GM06990 (cell line): ENCODE measurements at regions not wholly inside any gene's neighbourhood (a gene's known extent, or its start where the extent isn't known, plus 50 kb on each side); places are given as distances from the start of the nearest gene placed in this dataset.
"Not testable (repeated sequence)": the region's sequence is repeated elsewhere in the genome, so short reads cannot be mapped to it uniquely, and the experiment has no call there.

ENCODE experiments used
- DNase-seq: peaks from one replicate; pipeline ENCODE4 v3.0.0-alpha.2; 2011; ENCODE audit not compliant: insufficient read length; ENCODE audit errors: extremely low read depth
- H3K27me3 ChIP-seq: replicated peaks from 2 replicates; pipeline ENCODE4 v1.6.0; 2011; ENCODE audit warnings: low read length; ENCODE audit not compliant: control insufficient read depth, insufficient read depth
- H3K36me3 ChIP-seq: 2 replicates; pipeline ENCODE4 v1.5.1; 2011; ENCODE audit warnings: low read length; ENCODE audit not compliant: control insufficient read depth, insufficient read depth
- H3K4me3 ChIP-seq: replicated peaks from 2 replicates; pipeline ENCODE4 v1.5.1; 2011; ENCODE audit warnings: low read depth, mild to moderate bottlenecking, control low read depth, low read length
- CTCF ChIP-seq: IDR thresholded peaks from 2 replicates; pipeline ENCODE4 v1.5.1; 2011; ENCODE audit warnings: low read length, control low read depth, mild to moderate bottlenecking, inconsistent platforms; ENCODE audit not compliant: insufficient read depth, poor library complexity, severe bottlenecking

- DNase-seq = no peak
- H3K4me3 ChIP-seq = no peak overlapping the region
- no peaks in the 10 kb centered on the region for H3K36me3 ChIP-seq
- TF ChIP-seq CTCF = no peak
- no peaks in the 10 kb centered on the region for H3K27me3 ChIP-seq
Measured at GRCh38 chr10:55168343-55168742, 367.3 kb upstream of the PCDH15 start.

GRCh38 chr10:55163388-55163979 lies 362.5 kb upstream of the PCDH15 start:
- H3K36me3 ChIP-seq = no peaks in the 10 kb centered on the region
- no peak for TF ChIP-seq CTCF
- H3K27me3 ChIP-seq = no peaks in the 10 kb centered on the region
- H3K4me3 ChIP-seq = no peak overlapping the region
- no peak for DNase-seq

GRCh38 chr10:55162321-55162720 lies 361.3 kb upstream of the PCDH15 start:
- H3K4me3 ChIP-seq, DNase-seq, H3K36me3 ChIP-seq, H3K27me3 ChIP-seq: not testable (repeated sequence)

GRCh38 chr10:55160655-55161283 lies 359.7 kb upstream of the PCDH15 start:
- TF ChIP-seq CTCF = no peak
- no peaks in the 10 kb centered on the region for H3K36me3 ChIP-seq
- no peak overlapping the region for H3K4me3 ChIP-seq
- DNase-seq = no peak
- no peaks in the 10 kb centered on the region for H3K27me3 ChIP-seq

- TF ChIP-seq CTCF = no peak
- no peaks in the 10 kb centered on the region for H3K27me3 ChIP-seq
- DNase-seq = no peak
- no peaks in the 10 kb centered on the region for H3K36me3 ChIP-seq
- H3K4me3 ChIP-seq = no peak overlapping the region
Measured at GRCh38 chr10:55158633-55159032, 357.6 kb upstream of the PCDH15 start.

GRCh38 chr10:55146032-55146431 lies 345.0 kb upstream of the PCDH15 start:
- H3K36me3 ChIP-seq = no peaks in the 10 kb centered on the region
- no peak for DNase-seq
- no peak for TF ChIP-seq CTCF
- no peak overlapping the region for H3K4me3 ChIP-seq
- no peaks in the 10 kb centered on the region for H3K27me3 ChIP-seq
